Brain microvascular endothelial cell (primary cell): ENCODE measurements at regions not wholly inside any gene's neighbourhood (a gene's known extent, or its start where the extent isn't known, plus 50 kb on each side); places are given as distances from the start of the nearest gene placed in this dataset.

Source experiments
- DNase-seq: peaks from one replicate; pipeline ENCODE4 v3.0.0-alpha.2; 2020
- H3K27ac ChIP-seq: fragments of 250-450 bp; sonication (Bioruptor Pico); 2 replicates; pipeline ENCODE4 v1.5.1; 2020; ENCODE audit warnings: mild to moderate bottlenecking, moderate library complexity
- H3K27me3 ChIP-seq: fragments of 250-450 bp; sonication (Bioruptor Pico); replicated peaks from 2 replicates; pipeline ENCODE4 v1.5.1; 2020; ENCODE audit warnings: mild to moderate bottlenecking
- H3K36me3 ChIP-seq: fragments of 250-450 bp; sonication (Bioruptor Pico); replicated peaks from 2 replicates; pipeline ENCODE4 v1.5.1; 2020; ENCODE audit warnings: mild to moderate bottlenecking
- H3K4me3 ChIP-seq: 2 replicates; pipeline ENCODE4 v1.5.1; 2011; ENCODE audit warnings: low read depth, mild to moderate bottlenecking, control low read depth, low read length, moderate library complexity
- CTCF ChIP-seq: IDR thresholded peaks from 2 replicates; pipeline ENCODE4 v1.5.1; 2011; ENCODE audit warnings: low read depth, mild to moderate bottlenecking, moderate library complexity, low read length, control low read depth, inconsistent platforms; ENCODE audit errors: missing control alignments
- in situ Hi-C: cut with HindIII; loops from 2 replicates; pipeline ENCODE4 v1.10.0; 2017; ENCODE audit warnings: low sequenced_read_pairs, low pct_ligation_motif_present

DNA sequence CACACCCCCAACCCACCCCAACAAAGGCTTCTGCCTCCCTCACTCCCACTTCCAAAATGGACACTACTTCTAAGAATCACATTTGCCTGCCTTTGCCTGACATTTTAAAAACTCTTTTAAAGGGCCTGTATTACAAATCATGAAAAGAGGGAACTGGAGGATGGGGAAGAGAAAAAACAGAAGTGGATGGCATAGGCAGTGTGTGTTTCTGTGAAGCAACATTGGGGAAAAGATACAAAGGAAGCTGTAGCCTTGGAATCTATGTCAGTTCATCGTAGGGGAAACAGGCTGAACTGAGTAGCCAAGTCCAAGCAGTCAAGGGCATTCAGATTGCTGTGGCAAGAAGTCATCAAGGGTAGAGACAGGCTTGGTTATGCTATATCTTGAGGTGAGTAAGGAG is 273.9 kb downstream of the BTG1 start:
- H3K27ac ChIP-seq: no peak overlapping the region
- no peak for DNase-seq
- TF ChIP-seq CTCF: no peak
- H3K4me3 ChIP-seq: no peak overlapping the region
- H3K36me3 ChIP-seq: no peaks in the 10 kb centered on the region
- in situ Hi-C loops: no loop called here
- no peaks in the 10 kb centered on the region for H3K27me3 ChIP-seq

DNA sequence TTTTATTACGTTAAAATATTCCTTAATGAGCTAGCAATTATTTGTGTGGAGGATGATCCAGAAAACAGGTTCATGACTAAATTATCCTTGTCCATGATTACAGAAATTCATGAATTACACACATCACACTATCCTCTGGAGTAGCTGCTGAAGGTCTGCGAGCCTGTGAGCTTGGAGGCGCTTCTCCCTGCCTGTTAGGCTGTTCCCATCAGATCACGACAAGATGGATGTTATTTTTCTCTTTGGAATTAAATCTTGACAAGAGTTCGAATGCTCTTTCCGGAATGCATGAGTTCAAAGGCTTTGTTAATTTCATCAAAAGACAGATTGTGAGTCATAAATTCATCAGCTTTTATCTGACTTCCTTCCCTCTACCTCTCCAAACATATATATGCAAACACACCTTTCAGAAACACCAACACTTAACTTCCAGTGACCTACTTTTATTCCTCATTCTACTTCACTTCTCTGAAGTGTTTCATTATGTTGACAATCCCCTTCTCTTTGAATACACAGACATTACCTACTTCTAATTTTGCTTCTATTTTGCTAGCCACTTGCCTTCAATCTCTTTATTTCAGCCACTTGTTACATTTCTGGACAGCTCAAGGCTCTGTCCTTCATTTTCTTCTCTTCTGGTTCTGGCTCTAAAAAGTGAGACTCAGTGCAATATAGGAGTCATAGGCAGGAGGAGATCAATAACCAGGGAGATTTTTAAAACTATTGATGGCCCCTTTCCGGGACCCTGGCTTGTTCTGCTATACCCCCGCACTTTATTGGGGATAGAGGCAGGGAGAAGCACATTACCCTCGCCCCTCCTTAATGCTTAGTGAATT is 274.6 kb downstream of the BTG1 start:
- no peaks in the 10 kb centered on the region for H3K27me3 ChIP-seq
- in situ Hi-C loops: no loop called here
- H3K4me3 ChIP-seq: no peak overlapping the region
- H3K27ac ChIP-seq: no peak overlapping the region
- no peak for TF ChIP-seq CTCF
- no peaks in the 10 kb centered on the region for H3K36me3 ChIP-seq
- no peak for DNase-seq

DNA sequence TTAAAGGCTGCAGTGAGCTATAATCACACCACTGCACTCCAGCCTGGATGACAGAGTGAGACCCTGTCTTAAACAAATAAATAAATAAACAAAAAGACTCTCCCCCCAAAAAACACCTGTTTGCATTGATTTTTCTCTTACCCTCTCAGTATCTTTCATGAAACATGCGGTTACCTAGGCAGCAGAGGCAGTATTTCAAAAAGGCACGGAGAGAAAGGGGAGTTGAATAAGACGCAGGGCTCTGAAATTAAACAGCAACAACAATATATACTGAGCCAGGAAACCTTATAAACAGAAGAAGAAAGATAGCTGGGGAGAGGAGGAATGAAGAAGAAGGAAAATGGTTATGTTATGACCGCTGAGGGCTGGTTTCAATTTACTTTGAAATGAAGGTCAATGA is 277.6 kb downstream of the BTG1 start:
- in situ Hi-C loops: no loop called here
- Histone ChIP-seq H3K27ac (no peak overlapping the region), H3K27me3 (no peaks in the 10 kb centered on the region), H3K36me3 (no peaks in the 10 kb centered on the region), H3K4me3 (no peak overlapping the region)
- no peak for TF ChIP-seq CTCF
- no peak for DNase-seq

DNA sequence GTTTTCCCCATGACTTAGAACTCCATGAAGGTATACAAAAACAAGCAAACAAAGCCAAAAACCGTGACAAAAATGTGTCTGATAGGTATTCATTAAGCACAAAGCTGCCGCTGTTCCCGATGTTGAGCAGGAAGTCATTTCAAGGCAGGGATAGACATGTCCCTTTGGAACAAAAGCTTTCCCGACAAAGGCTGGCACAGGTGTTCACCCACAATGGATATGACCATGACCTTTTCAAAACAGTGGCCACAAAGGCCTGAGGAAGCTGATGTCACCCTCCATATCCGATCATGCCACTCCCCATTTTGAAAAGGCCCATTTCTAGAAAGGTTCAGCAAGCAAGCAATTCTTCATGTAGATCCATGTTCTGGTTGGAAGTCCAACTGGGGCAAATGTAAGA is 279.1 kb downstream of the BTG1 start:
- Histone ChIP-seq H3K27me3 (no peaks in the 10 kb centered on the region), H3K4me3 (no peak overlapping the region), H3K27ac (no peak overlapping the region), H3K36me3 (no peaks in the 10 kb centered on the region)
- in situ Hi-C loops: no loop called here
- no peak for TF ChIP-seq CTCF
- no peak for DNase-seq

GRCh38 chr12:91863702-91864101 is 281.9 kb downstream of the BTG1 start:
- H3K27ac ChIP-seq: no peak overlapping the region
- no peak overlapping the region for H3K4me3 ChIP-seq
- H3K27me3 ChIP-seq: no peaks in the 10 kb centered on the region
- DNase-seq: no peak
- in situ Hi-C loops: no loop called here
- no peaks in the 10 kb centered on the region for H3K36me3 ChIP-seq
- no peak for TF ChIP-seq CTCF

DNA sequence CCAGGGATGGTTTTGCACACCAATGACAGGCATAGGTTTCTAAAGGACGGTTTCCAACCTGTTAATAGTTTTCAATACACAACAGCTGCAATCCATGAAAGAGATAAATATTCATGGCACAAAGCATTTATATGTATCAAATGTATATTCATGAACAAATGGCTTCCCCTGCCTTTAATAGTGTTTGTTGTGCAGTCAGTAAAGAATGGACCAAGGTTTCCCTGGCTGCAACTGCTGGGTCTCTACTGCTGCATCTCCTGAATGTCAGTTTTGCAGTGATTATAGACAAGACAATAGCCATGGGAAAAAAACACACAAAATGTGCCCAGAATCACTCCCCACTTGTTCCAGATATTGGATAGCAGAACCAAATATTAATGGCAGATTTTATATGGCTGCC is 284.1 kb downstream of the BTG1 start:
- in situ Hi-C loops: no loop called here
- Histone ChIP-seq H3K36me3 (no peaks in the 10 kb centered on the region), H3K27me3 (no peaks in the 10 kb centered on the region), H3K27ac (no peak overlapping the region), H3K4me3 (no peak overlapping the region)
- TF ChIP-seq CTCF: no peak
- DNase-seq: no peak
